ENCODE measurements at regions not wholly inside any gene's neighbourhood (a gene's known extent, or its start where the extent isn't known, plus 50 kb on each side); places are given as distances from the start of the nearest gene placed in this dataset.

DNA sequence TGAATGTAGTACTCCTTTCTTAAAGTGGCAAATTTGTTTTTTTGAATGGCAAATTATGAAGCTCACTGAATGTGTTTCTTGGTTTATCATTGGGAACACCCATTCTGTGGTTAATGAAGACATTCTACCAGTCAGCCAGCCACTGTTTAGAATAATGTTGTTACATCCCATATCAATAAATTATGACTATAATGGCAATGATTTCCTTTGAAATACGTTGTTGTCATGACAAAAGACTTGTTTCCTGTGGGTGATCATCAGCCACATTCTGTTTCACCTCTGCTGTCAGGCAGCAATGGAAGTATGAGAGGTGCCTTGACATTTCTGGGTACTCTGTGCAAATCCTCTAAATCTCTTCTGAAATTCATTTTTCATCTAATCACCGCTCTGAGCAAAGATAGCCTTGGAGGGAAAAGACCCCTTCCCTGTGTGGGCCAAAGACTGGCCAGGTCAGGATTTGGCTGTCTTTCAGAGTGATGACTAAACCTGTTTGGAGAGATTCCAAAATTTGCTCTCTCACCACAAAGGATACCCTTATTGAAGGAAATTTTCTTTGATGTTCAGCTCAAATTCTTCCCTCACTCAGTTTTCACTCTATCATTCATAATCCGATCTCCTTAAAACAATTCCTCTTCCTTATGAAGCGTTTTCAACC is 869.2 kb downstream of the BCL11A start (continued):
- no peak for TF ChIP-seq ASH2L (IDR thresholded peaks at IDR 0.05; ENCODE audit: low read length)
- no peak for TF ChIP-seq GABPA (IDR thresholded peaks at IDR 0.05; ENCODE audit: borderline replicate concordance, insufficient read depth, low read length)
- TF ChIP-seq RXRA (IDR thresholded peaks at IDR 0.05; ENCODE audit: insufficient read depth, low read depth, low read length), result no peak
- no peak for TF ChIP-seq MAFK (IDR thresholded peaks at IDR 0.05; ENCODE audit: low read depth, low read length)
- TF ChIP-seq FOSL1 (IDR thresholded peaks at IDR 0.05; ENCODE audit: insufficient read depth, low read depth, low read length), result no peak
- no peak for TF ChIP-seq CHD1 (IDR thresholded peaks at IDR 0.05; ENCODE audit: low read depth, low read length)
- no peak for TF ChIP-seq TBP (IDR thresholded peaks at IDR 0.05; ENCODE audit: low read depth, low read length)
- TF ChIP-seq, protein P1, sequence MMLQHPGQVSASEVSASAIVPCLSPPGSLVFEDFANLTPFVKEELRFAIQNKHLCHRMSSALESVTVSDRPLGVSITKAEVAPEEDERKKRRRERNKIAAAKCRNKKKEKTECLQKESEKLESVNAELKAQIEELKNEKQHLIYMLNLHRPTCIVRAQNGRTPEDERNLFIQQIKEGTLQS (IDR thresholded peaks at IDR 0.05; ENCODE audit: insufficient read depth, low read depth, low read length), result no peak
- TF ChIP-seq EP300 (IDR thresholded peaks at IDR 0.05; ENCODE audit: borderline replicate concordance in 1 of 2, low read depth in 2 of 2, low read length in 2 of 2), result no peak
